ENCODE measurements at regions not wholly inside any gene's neighbourhood (a gene's known extent, or its start where the extent isn't known, plus 50 kb on each side); places are given as distances from the start of the nearest gene placed in this dataset.
A peak's percentile ranks its signal among the peaks of the same experiment; 100 is the strongest.
"Not testable (repeated sequence)": the region's sequence is repeated elsewhere in the genome, so short reads cannot be mapped to it uniquely, and the experiment has no call there.

DNA sequence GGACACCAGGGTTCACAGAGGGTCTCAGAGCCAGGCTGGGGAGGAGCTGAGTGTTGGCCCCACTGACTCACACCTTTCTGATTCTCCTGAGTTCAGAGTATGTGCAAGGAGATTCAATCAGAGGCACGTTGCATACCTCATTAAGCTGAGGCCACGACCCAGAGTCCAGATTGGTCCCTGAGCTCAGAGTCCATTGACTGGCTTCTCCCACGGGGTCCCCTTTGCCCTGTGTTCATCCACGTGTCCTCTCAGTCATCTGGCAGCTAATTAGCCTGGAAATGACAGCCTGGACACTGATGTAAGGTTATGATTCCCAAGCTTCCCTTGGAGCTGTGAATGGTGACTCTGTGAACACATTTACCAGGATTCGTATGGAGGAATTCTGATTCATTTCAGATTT lies 267.2 kb downstream of the SH3BP4 start:
- no peak for DNase-seq (ENCODE audit: low read depth)

DNA sequence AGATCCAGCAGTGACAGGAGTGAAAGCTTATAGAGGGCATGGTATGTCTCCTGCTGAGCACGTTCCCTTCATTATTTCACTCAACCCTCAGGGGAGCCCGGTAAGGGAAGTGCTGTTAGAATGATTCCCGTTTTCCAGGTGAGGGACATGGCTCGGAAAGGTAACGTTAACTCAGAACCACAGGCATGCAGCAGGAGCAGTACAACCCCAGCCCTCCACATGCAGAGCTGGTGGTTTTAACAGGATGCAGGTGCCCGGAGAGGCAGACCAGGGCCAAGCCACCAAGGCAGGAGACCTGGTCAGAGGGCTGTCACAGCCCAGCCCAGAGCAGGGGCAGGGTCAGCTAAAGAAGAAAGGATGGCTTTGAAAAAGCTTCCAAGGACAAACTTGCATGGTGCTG lies 268.5 kb downstream of the SH3BP4 start:
- DNase-seq (ENCODE audit: low read depth) = no peak

GRCh38 chr2:235223011-235223410 lies 270.8 kb upstream of the AGAP1 start:
- no peak for DNase-seq (ENCODE audit: low read depth)

DNA sequence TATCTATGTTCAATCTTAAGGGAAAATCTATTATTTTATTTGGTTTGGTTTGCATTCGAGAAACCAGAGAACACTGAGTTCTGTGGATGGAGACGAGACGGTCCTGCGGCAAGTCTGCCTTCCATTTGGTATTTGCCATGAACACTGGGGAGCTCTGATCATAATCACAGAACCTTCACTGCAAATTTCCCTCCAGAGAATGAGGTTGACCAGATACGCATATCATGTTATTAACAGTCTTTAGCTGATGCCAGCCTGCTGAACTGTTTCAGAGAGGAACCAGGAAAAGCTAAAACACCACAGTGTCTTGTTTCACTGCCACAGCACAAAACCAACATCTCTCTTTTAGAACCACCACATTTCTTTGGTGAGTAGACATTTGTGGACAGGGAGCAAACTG lies 269.4 kb upstream of the AGAP1 start:
- no peak for DNase-seq (ENCODE audit: low read depth)

- DNase-seq (ENCODE audit: low read depth) = no peak
Observed at GRCh38 chr2:235225261-235225660, 268.6 kb upstream of the AGAP1 start.

- no peak for DNase-seq (ENCODE audit: low read depth)
Observed at GRCh38 chr2:235227590-235227989, 266.3 kb upstream of the AGAP1 start.

GRCh38 chr2:235228422-235228821 lies 265.4 kb upstream of the AGAP1 start:
- not testable (repeated sequence) for DNase-seq (ENCODE audit: low read depth)

GRCh38 chr2:235229236-235229635 lies 264.6 kb upstream of the AGAP1 start:
- DNase-seq (ENCODE audit: low read depth) = no peak

- no peak for DNase-seq (ENCODE audit: low read depth)
Observed at GRCh38 chr2:235230821-235231601, 262.8 kb upstream of the AGAP1 start.

- DNase-seq (ENCODE audit: low read depth) = no peak
Observed at GRCh38 chr2:235232449-235233433, 261.1 kb upstream of the AGAP1 start.

GRCh38 chr2:235234736-235235135 lies 259.1 kb upstream of the AGAP1 start:
- no peak for DNase-seq (ENCODE audit: low read depth)

- no peak for DNase-seq (ENCODE audit: low read depth)
Observed at GRCh38 chr2:235235977-235236767, 257.7 kb upstream of the AGAP1 start.

DNA sequence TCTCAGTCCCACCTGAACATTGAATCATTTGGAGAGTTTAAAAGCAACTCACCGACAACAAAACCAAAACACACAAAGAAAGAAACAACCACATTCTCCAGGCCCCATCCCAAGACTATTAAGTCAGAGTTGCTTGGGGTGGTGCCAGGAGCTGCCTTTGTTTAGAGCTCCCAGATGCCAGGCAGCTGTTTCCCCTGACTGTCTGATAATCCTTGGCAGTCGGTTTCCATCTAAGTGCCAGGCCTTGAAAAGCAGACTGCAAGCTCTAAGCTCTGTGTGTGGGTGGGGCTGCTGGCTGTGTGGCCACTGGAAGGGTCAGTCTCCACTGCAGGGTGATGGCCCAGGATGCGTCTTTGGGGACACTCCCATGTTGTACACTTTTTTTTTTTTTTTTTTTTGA lies 255.3 kb upstream of the AGAP1 start:
- DNase-seq (ENCODE audit: low read depth) = no peak

DNA sequence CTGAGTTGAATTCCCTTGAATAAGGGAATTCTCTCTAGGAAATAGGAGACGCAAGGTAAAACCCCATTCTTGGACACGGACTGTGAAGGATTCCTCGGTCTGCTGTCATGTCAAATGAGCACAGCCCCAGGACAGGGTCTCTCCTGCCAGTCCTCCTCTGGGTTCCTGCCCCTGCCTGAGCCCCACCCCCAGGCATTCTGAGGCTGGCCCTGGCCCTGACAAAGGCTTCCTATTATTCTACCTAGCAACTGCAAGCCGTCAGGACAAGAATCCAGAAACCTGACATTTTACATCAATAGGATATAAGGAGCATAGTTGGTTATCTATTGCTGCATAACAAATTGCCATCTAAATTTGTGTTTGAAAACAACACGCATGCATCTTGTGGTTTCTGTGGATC lies 253.3 kb upstream of the AGAP1 start:
- DNase-seq (ENCODE audit: low read depth) = no peak

- DNase-seq (ENCODE audit: low read depth) = no peak
Observed at GRCh38 chr2:235244255-235245220, 249.3 kb upstream of the AGAP1 start.

DNA sequence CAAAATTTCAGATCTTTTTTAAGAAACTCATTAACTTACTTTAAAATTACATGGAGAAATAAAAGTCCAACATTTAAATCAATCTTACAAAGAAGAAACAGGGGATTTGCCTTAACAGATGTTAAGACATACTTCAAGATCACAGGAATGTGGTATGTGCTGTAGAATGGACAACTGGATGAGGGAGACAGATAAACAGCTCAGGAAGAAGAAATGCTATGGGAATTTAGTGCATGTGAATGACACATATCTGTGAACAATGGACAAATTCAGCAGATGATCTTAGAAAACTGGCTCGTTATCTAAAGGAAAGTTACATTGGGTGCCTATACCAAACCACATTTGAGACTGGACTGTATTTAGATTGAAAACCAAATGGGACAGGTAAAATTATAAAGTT lies 246.8 kb upstream of the AGAP1 start:
- DNase-seq (ENCODE audit: low read depth) = no peak

DNA sequence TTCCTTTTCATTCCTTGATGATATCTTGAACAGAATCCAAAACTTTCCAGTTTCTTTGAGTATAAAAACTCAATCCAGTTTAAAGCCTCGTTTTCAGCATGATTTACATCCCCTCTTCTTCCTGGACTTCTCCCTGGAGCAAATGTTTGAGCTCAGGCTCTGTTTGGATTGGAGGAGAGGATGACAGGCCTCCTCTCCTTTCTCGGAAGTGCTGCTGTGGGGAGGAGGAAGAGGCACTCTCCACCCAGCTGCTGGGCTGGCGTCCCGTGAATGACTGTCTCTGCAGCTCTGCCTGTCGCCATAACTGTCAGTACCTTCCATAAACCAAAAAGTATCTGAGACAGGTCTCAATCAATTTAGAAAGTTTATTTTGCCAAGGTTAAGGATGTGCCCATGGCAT lies 238.2 kb upstream of the AGAP1 start:
- DNase-seq (ENCODE audit: low read depth) = no peak

- no peak for DNase-seq (ENCODE audit: low read depth)
Observed at GRCh38 chr2:235257590-235257989, 236.3 kb upstream of the AGAP1 start.

- DNase-seq (ENCODE audit: low read depth) = no peak
Observed at GRCh38 chr2:235262750-235263149, 231.1 kb upstream of the AGAP1 start.

GRCh38 chr2:235263205-235264120 lies 230.4 kb upstream of the AGAP1 start:
- DNase-seq (ENCODE audit: low read depth) = peak; percentile 73
